NT2/D1 (cell line): ENCODE measurements at regions not wholly inside any gene's neighbourhood (a gene's known extent, or its start where the extent isn't known, plus 50 kb on each side); places are given as distances from the start of the nearest gene placed in this dataset.

Experiments used
- SUZ12 ChIP-seq: IDR thresholded peaks from 2 replicates; pipeline ENCODE4 v1.6.1; 2011; ENCODE audit not compliant: insufficient read length, insufficient read depth; ENCODE audit errors: extremely low read depth
- YY1 ChIP-seq: IDR thresholded peaks from 2 replicates; pipeline ENCODE4 v1.6.1; 2011; ENCODE audit not compliant: insufficient read length, insufficient read depth
- ZNF274 ChIP-seq: IDR thresholded peaks from 2 replicates; pipeline ENCODE4 v1.6.1; 2011; ENCODE audit warnings: mild to moderate bottlenecking, low read depth, low read length

DNA sequence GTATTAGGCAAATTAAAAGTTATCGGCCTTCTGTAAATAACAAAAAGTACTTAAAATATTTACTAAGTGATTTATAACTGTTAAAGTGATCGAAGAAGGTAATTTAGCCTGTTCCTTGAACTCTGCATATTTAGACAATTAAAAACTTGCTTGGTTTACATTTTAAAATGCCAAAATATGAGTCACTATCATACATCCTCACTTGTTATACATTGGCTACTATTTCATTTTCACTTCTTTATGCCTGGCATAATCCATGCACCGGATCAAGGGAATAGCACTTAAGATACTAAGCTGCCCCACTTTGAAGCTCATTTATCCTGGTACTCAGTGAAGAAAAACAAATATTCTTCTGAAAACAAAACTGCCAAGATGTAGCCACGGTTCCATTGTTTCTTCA, 344.6 kb downstream of the UBE3D start:
- TF ChIP-seq SUZ12 (no peak), YY1 (no peak), ZNF274 (no peak)
